ENCODE measurements at regions not wholly inside any gene's neighbourhood (a gene's known extent, or its start where the extent isn't known, plus 50 kb on each side); places are given as distances from the start of the nearest gene placed in this dataset.

DNA sequence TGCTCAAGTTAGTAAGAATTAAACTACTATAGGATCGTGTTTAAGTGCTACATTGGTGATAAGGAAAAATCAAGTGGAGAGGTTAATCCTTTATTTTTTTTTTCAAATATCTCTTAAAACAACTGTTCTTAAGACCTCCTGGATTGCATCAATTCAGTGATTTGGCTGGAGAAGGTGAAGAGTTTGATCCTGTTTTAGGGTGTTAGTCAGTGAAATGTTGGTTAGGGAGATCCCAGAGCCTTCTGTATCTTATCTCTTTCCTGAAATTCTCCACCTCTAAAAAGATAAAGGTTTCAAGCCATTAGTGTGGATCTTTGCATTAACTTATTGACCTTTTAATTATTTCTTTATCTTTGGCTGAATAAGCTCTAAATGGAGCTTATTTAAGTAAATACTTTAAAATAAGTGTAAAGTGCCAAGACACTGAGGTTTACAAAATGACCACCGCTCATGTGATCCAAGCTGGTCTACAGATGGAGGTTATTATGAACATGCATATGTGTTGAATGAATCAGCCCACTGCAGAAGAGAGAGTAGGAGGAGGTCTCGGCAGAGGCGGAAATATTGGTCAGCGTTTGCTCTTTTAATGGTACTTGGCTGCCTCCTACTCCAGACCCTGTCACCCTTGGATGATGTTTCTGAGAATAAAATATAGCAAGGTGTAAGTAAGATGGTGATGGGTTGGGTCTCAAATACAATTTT, 51.8 kb upstream of the BMPER start:
- no peak overlapping the region for H3K27ac ChIP-seq (ENCODE audit: low read depth in 1 of 2, low read length in 2 of 2)
- H3K36me3 Mint-ChIP-seq: no peaks in the 10 kb centered on the region
- peaks cover 4% of the 10 kb centered on the region for H3K4me1 Mint-ChIP-seq
- no peaks in the 10 kb centered on the region for H3K4me1 ChIP-seq (ENCODE audit: control insufficient read depth in 1 of 2, insufficient read depth in 2 of 2, low read length in 2 of 2)
- no peak overlapping the region for H3K4me3 Mint-ChIP-seq
- no peak overlapping the region for H3K4me3 ChIP-seq (replicated peaks in 1 of 3; ENCODE audit: low read depth in 2 of 3, low read length in 3 of 3)
- H3K27ac Mint-ChIP-seq: no peak overlapping the region
- H3K9ac ChIP-seq (ENCODE audit: insufficient read depth, low read length, poor library complexity, severe bottlenecking): no peak overlapping the region
- no peaks in the 10 kb centered on the region for H4K20me1 ChIP-seq (ENCODE audit: insufficient read depth, low read length)
- DNase-seq: no peak
- no peaks in the 10 kb centered on the region for H3K79me2 ChIP-seq (ENCODE audit: insufficient read depth, low read length)
- H3K4me2 ChIP-seq (replicated peaks; ENCODE audit: extremely low read depth, low read length, poor library complexity, severe bottlenecking): no peak overlapping the region
- no peaks in the 10 kb centered on the region for H3K27me3 ChIP-seq (ENCODE audit: control insufficient read depth in 2 of 2, insufficient read depth in 2 of 2, low read length in 2 of 2)
- 100% methylated on average over 3 of the region's 5 CpGs for WGBS (ENCODE audit: insufficient coverage)
- H3K9me3 ChIP-seq (replicated peaks in 1 of 2; ENCODE audit: control insufficient read depth in 1 of 2, insufficient read depth in 1 of 2, low read length in 2 of 2): no peaks in the 10 kb centered on the region
- peaks cover 0 to 3% (median 0%) of the 10 kb centered on the region in 3 donors for H3K27me3 Mint-ChIP-seq (ENCODE audit: low read depth in 3 of 3)
- no peak overlapping the region for H2AFZ ChIP-seq (ENCODE audit: insufficient read depth, low read depth, low read length, poor library complexity, severe bottlenecking)
- TF ChIP-seq, protein P1, sequence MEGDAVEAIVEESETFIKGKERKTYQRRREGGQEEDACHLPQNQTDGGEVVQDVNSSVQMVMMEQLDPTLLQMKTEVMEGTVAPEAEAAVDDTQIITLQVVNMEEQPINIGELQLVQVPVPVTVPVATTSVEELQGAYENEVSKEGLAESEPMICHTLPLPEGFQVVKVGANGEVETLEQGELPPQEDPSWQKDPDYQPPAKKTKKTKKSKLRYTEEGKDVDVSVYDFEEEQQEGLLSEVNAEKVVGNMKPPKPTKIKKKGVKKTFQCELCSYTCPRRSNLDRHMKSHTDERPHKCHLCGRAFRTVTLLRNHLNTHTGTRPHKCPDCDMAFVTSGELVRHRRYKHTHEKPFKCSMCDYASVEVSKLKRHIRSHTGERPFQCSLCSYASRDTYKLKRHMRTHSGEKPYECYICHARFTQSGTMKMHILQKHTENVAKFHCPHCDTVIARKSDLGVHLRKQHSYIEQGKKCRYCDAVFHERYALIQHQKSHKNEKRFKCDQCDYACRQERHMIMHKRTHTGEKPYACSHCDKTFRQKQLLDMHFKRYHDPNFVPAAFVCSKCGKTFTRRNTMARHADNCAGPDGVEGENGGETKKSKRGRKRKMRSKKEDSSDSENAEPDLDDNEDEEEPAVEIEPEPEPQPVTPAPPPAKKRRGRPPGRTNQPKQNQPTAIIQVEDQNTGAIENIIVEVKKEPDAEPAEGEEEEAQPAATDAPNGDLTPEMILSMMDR (IDR thresholded peaks at IDR 0.05): no peak
- peaks cover 0 to 4% (median 0%) of the 10 kb centered on the region in 7 donors for H3K9me3 Mint-ChIP-seq
- no peaks in the 10 kb centered on the region for H3K36me3 ChIP-seq (replicated peaks in 1 of 2; ENCODE audit: control insufficient read depth in 1 of 2, insufficient read depth in 2 of 2, low read length in 2 of 2)
- intact Hi-C loops (cut with micrococcal nuclease): no loop called here

DNA sequence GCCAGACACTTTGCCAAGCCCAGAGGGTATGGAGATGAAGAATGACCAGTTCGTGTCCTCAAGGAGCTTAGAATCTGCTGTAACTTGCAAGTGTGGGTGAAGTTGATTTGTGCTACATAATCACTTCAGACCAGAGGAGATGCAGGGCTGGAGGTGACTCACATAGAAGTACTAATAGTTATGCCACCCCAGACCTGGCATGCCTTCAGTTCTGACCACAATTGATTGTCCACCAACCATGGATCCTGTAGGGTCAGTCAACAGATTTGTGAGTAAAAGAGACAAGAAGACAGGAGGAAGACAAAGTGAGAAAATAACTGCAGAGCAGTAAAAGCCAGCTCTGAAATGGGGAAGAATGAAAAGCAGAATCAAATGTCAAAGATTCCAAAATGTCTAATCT, 51.2 kb upstream of the BMPER start:
- no peaks in the 10 kb centered on the region for H3K36me3 ChIP-seq (replicated peaks in 1 of 2; ENCODE audit: control insufficient read depth in 1 of 2, insufficient read depth in 2 of 2, low read length in 2 of 2)
- no peak overlapping the region for H3K4me3 Mint-ChIP-seq
- H3K4me1 Mint-ChIP-seq: peaks cover 4% of the 10 kb centered on the region
- no peaks in the 10 kb centered on the region for H3K4me1 ChIP-seq (ENCODE audit: control insufficient read depth in 1 of 2, insufficient read depth in 2 of 2, low read length in 2 of 2)
- H3K9ac ChIP-seq (ENCODE audit: insufficient read depth, low read length, poor library complexity, severe bottlenecking): no peak overlapping the region
- DNase-seq: no peak
- peaks cover 0 to 4% (median 0%) of the 10 kb centered on the region in 7 donors for H3K9me3 Mint-ChIP-seq
- H3K36me3 Mint-ChIP-seq: no peaks in the 10 kb centered on the region
- WGBS (ENCODE audit: insufficient coverage): no CpG with 5 or more reads among the region's 1 CpG
- no peaks in the 10 kb centered on the region for H4K20me1 ChIP-seq (ENCODE audit: insufficient read depth, low read length)
- peaks cover 0 to 3% (median 0%) of the 10 kb centered on the region in 3 donors for H3K27me3 Mint-ChIP-seq (ENCODE audit: low read depth in 3 of 3)
- H3K4me3 ChIP-seq (replicated peaks in 1 of 3; ENCODE audit: low read depth in 2 of 3, low read length in 3 of 3): no peak overlapping the region
- H3K27ac ChIP-seq (ENCODE audit: low read depth in 1 of 2, low read length in 2 of 2): no peak overlapping the region
- no peaks in the 10 kb centered on the region for H3K79me2 ChIP-seq (ENCODE audit: insufficient read depth, low read length)
- no peak overlapping the region for H2AFZ ChIP-seq (ENCODE audit: insufficient read depth, low read depth, low read length, poor library complexity, severe bottlenecking)
- TF ChIP-seq, protein P1 (IDR thresholded peaks at IDR 0.05): no peak
- no peak overlapping the region for H3K4me2 ChIP-seq (replicated peaks; ENCODE audit: extremely low read depth, low read length, poor library complexity, severe bottlenecking)
- H3K27ac Mint-ChIP-seq: no peak overlapping the region
- H3K9me3 ChIP-seq (replicated peaks in 1 of 2; ENCODE audit: control insufficient read depth in 1 of 2, insufficient read depth in 1 of 2, low read length in 2 of 2): no peaks in the 10 kb centered on the region
- no peaks in the 10 kb centered on the region for H3K27me3 ChIP-seq (ENCODE audit: control insufficient read depth in 2 of 2, insufficient read depth in 2 of 2, low read length in 2 of 2)
- intact Hi-C loops (cut with micrococcal nuclease): no loop called here
